GM12864 (cell line): ENCODE measurements at regions not wholly inside any gene's neighbourhood (a gene's known extent, or its start where the extent isn't known, plus 50 kb on each side); places are given as distances from the start of the nearest gene placed in this dataset.

Source experiments
- DNase-seq: peaks from one replicate; pipeline ENCODE4 v3.0.0-alpha.2; 2011; ENCODE audit warnings: low read depth
- H3K4me3 ChIP-seq: 2 replicates; pipeline ENCODE4 v1.5.1; 2011; ENCODE audit warnings: mild to moderate bottlenecking, low read depth, low read length, control low read depth
- CTCF ChIP-seq: IDR thresholded peaks from 2 replicates; pipeline ENCODE4 v1.5.1; 2011; ENCODE audit warnings: low read depth, mild to moderate bottlenecking, moderate library complexity, low read length, control low read depth, inconsistent platforms; ENCODE audit errors: missing control alignments

- TF ChIP-seq CTCF = no peak
- no peak overlapping the region for H3K4me3 ChIP-seq
- DNase-seq = no peak
Measured at GRCh38 chr17:69943058-69943457, 132.0 kb upstream of the KCNJ16 start.

- TF ChIP-seq CTCF = no peak
- H3K4me3 ChIP-seq = no peak overlapping the region
- no peak for DNase-seq
Measured at GRCh38 chr17:69944406-69944805, 130.6 kb upstream of the KCNJ16 start.

GRCh38 chr17:69945698-69946185 is 129.3 kb upstream of the KCNJ16 start:
- DNase-seq = no peak
- TF ChIP-seq CTCF = no peak
- no peak overlapping the region for H3K4me3 ChIP-seq

- TF ChIP-seq CTCF = no peak
- no peak overlapping the region for H3K4me3 ChIP-seq
- DNase-seq = no peak
Measured at GRCh38 chr17:69947027-69947759, 127.8 kb upstream of the KCNJ16 start.

DNA sequence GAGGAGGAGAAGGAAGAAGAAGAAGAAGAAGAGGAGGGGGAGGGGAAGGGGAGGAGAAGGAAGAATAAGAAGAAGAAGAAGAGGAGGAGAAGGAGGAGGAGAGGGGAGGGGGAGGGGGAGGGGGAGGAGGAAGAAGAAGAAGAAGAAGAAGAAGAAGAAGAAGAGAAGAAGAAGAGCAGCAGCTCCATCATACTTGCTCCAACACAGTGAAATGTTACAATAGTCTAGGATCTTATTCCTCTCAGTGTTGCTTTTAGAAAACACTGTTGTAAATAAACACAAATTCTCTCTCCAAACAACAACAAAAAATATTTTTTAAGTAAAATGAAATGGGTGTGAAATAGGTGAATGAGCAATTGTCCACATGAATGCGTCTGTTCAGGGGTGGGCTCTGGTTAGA is 126.6 kb upstream of the KCNJ16 start:
- no peak overlapping the region for H3K4me3 ChIP-seq
- no peak for DNase-seq
- no peak for TF ChIP-seq CTCF

- TF ChIP-seq CTCF = no peak
- DNase-seq = no peak
- H3K4me3 ChIP-seq = no peak overlapping the region
Measured at GRCh38 chr17:69949496-69949895, 125.5 kb upstream of the KCNJ16 start.
